Mesenchymal stem cell (in vitro differentiated cells and primary cell): ENCODE measurements at regions not wholly inside any gene's neighbourhood (a gene's known extent, or its start where the extent isn't known, plus 50 kb on each side); places are given as distances from the start of the nearest gene placed in this dataset.

ENCODE experiments used
- DNase-seq: peaks from one replicate; pipeline ENCODE4 v3.0.0-alpha.2; 2013
- H2AFZ ChIP-seq: one replicate; pipeline ENCODE4 v1.6.1; 2013; ENCODE audit warnings: low read depth, mild to moderate bottlenecking, control low read depth, inconsistent platforms, low read length, moderate library complexity
- H2AK5ac ChIP-seq: 2 replicates; pipeline ENCODE4 v1.6.1; 2013; ENCODE audit warnings: low read length, moderate library complexity, mild to moderate bottlenecking, inconsistent platforms; ENCODE audit not compliant: severe bottlenecking
- H2BK120ac ChIP-seq: one replicate; pipeline ENCODE4 v1.6.1; 2013; ENCODE audit warnings: low read depth, mild to moderate bottlenecking, inconsistent platforms, low read length, moderate library complexity
- H2BK12ac ChIP-seq, 2 experiments: one replicate each; pipeline ENCODE4 v1.6.1; 2013; ENCODE audit warnings: inconsistent platforms in 2 of 2, low read length in 2 of 2, mild to moderate bottlenecking in 2 of 2, moderate library complexity in 2 of 2, control low read depth in 1 of 2
- H2BK15ac ChIP-seq: one replicate; pipeline ENCODE4 v1.6.1; 2013; ENCODE audit warnings: mild to moderate bottlenecking, low read depth, inconsistent platforms; ENCODE audit not compliant: poor library complexity, severe bottlenecking
- H2BK5ac ChIP-seq: 2 replicates; pipeline ENCODE4 v1.6.1; 2013; ENCODE audit warnings: low read depth, mild to moderate bottlenecking, low read length, control low read depth, inconsistent platforms; ENCODE audit not compliant: poor library complexity, severe bottlenecking
- H3K14ac ChIP-seq, 2 experiments: one replicate each; pipeline ENCODE4 v1.6.1; 2013; ENCODE audit warnings: inconsistent platforms in 2 of 2, low read length in 2 of 2, control low read depth in 1 of 2, mild to moderate bottlenecking in 1 of 2, moderate library complexity in 1 of 2
- H3K18ac ChIP-seq, 2 experiments: one replicate each; pipeline ENCODE4 v1.6.1; 2013; ENCODE audit warnings: inconsistent platforms in 2 of 2, low read length in 2 of 2, control low read depth in 1 of 2, low read depth in 1 of 2, mild to moderate bottlenecking in 1 of 2
- H3K23ac ChIP-seq, 2 experiments: one replicate each; pipeline ENCODE4 v1.6.1; 2013; ENCODE audit warnings: inconsistent platforms in 2 of 2, low read length in 2 of 2, mild to moderate bottlenecking in 2 of 2, moderate library complexity in 2 of 2, control low read depth in 1 of 2
- H3K27ac ChIP-seq: 2 replicates; pipeline ENCODE4 v1.5.1; 2013; ENCODE audit warnings: mild to moderate bottlenecking, moderate library complexity, low read length, control low read depth, inconsistent platforms; ENCODE audit not compliant: poor library complexity, severe bottlenecking
- H3K27me3 ChIP-seq, 2 experiments: 2 replicates each; pipeline versions ENCODE4 v1.6.1 to v1.7.0; 2013; ENCODE audit warnings: low read length in 2 of 2, mild to moderate bottlenecking in 2 of 2, moderate library complexity in 2 of 2, control low read depth in 1 of 2, inconsistent platforms in 1 of 2; ENCODE audit not compliant: control insufficient read depth in 1 of 2, insufficient read depth in 1 of 2
- H3K36me3 ChIP-seq, 2 experiments: 2 replicates each; pipeline versions ENCODE4 v1.6.1 to v1.7.0; 2013; ENCODE audit warnings: low read length in 2 of 2, control low read depth in 1 of 2, inconsistent platforms in 1 of 2, low read depth in 1 of 2, mild to moderate bottlenecking in 1 of 2; ENCODE audit not compliant: insufficient read depth in 2 of 2, control insufficient read depth in 1 of 2
- H3K4ac ChIP-seq, 2 experiments: one replicate each; pipeline ENCODE4 v1.6.1; 2013; ENCODE audit warnings: inconsistent platforms in 2 of 2, low read length in 2 of 2, mild to moderate bottlenecking in 2 of 2, moderate library complexity in 2 of 2, control low read depth in 1 of 2, low read depth in 1 of 2
- H3K4me1 ChIP-seq: 2 replicates; pipeline ENCODE4 v1.6.1; 2013; ENCODE audit warnings: low read depth, low read length, control low read depth; ENCODE audit not compliant: control insufficient read depth, insufficient read depth
- H3K4me2 ChIP-seq: 2 replicates; pipeline ENCODE4 v1.6.1; 2013; ENCODE audit warnings: low read length, mild to moderate bottlenecking, inconsistent platforms; ENCODE audit not compliant: poor library complexity, severe bottlenecking
- H3K4me3 ChIP-seq, 2 experiments: 2 replicates each; pipeline versions ENCODE4 v1.5.1 to v1.7.0; 2013; ENCODE audit warnings: low read length in 2 of 2, mild to moderate bottlenecking in 2 of 2, control low read depth in 1 of 2, low read depth in 1 of 2; ENCODE audit not compliant: insufficient read depth in 1 of 2
- H3K79me1 ChIP-seq: replicated peaks from 2 replicates; pipeline ENCODE4 v1.6.1; 2013; ENCODE audit warnings: mild to moderate bottlenecking, control low read depth, low read length, inconsistent platforms; ENCODE audit not compliant: poor library complexity, severe bottlenecking
- H3K9ac ChIP-seq: 2 replicates; pipeline ENCODE4 v1.7.0; 2013; ENCODE audit warnings: mild to moderate bottlenecking, low read length, moderate library complexity
- H3K9me3 ChIP-seq: 2 replicates; pipeline ENCODE4 v1.7.0; 2013; ENCODE audit warnings: mild to moderate bottlenecking, low read length; ENCODE audit not compliant: control insufficient read depth
- H4K8ac ChIP-seq: one replicate; pipeline ENCODE4 v1.6.1; 2013; ENCODE audit warnings: inconsistent platforms, mild to moderate bottlenecking, low read length, moderate library complexity
- H4K91ac ChIP-seq: one replicate; pipeline ENCODE4 v1.6.1; 2013; ENCODE audit warnings: mild to moderate bottlenecking, low read length, inconsistent platforms
- WGBS: methylation state at CpG from one replicate; pipeline ENCODE4 v1.1.7; 2013; ENCODE audit warnings: mixed read lengths; 5-methylcytosine and 5-hydroxymethylcytosine counted together

- H3K4me1 ChIP-seq, result no peaks in the 10 kb centered on the region
- 48% methylated on average over 2 of the region's 3 CpGs for WGBS
- no peak overlapping the region for H2BK120ac ChIP-seq
- H3K18ac ChIP-seq, result no peak overlapping the region
- H3K36me3 ChIP-seq, result no peaks in the 10 kb centered on the region
- no peak overlapping the region for H3K27ac ChIP-seq
- no peak overlapping the region for H4K91ac ChIP-seq
- H3K4me2 ChIP-seq, result no peak overlapping the region
- H3K14ac ChIP-seq, result no peak overlapping the region
- H2BK12ac ChIP-seq, result no peak overlapping the region
- no peak overlapping the region for H2AK5ac ChIP-seq
- no peak overlapping the region for H3K4ac ChIP-seq
- H3K4me3 ChIP-seq, result no peak overlapping the region
- no peaks in the 10 kb centered on the region for H3K27me3 ChIP-seq
- no peak overlapping the region for H2BK5ac ChIP-seq
- no peak for DNase-seq
- H2BK15ac ChIP-seq, result no peak overlapping the region
- H3K23ac ChIP-seq, result no peak overlapping the region
- no peaks in the 10 kb centered on the region for H3K9me3 ChIP-seq
- H4K8ac ChIP-seq, result no peak overlapping the region
- no peaks in the 10 kb centered on the region for H3K79me1 ChIP-seq
- H2AFZ ChIP-seq, result no peak overlapping the region
- no peak overlapping the region for H3K9ac ChIP-seq
Observed at GRCh38 chr16:49216593-49216992, 65.0 kb downstream of the CBLN1 start.

- H3K4ac ChIP-seq, result no peak overlapping the region
- no peak overlapping the region for H3K9ac ChIP-seq
- no peak overlapping the region for H3K27ac ChIP-seq
- no peak overlapping the region for H3K4me2 ChIP-seq
- DNase-seq, result no peak
- no peaks in the 10 kb centered on the region for H3K79me1 ChIP-seq
- H3K9me3 ChIP-seq, result no peaks in the 10 kb centered on the region
- no peak overlapping the region for H2BK12ac ChIP-seq
- no peak overlapping the region for H4K8ac ChIP-seq
- no peak overlapping the region for H3K4me3 ChIP-seq
- 51% methylated on average over 4 of the region's 5 CpGs for whole genome bisulfite sequencing
- H3K18ac ChIP-seq, result no peak overlapping the region
- no peak overlapping the region for H3K23ac ChIP-seq
- H3K27me3 ChIP-seq, result no peaks in the 10 kb centered on the region
- no peak overlapping the region for H4K91ac ChIP-seq
- H3K14ac ChIP-seq, result no peak overlapping the region
- H2AFZ ChIP-seq, result no peak overlapping the region
- H3K36me3 ChIP-seq, result no peaks in the 10 kb centered on the region
- H2BK15ac ChIP-seq, result no peak overlapping the region
- no peak overlapping the region for H2BK120ac ChIP-seq
- no peak overlapping the region for H2AK5ac ChIP-seq
- no peaks in the 10 kb centered on the region for H3K4me1 ChIP-seq
- H2BK5ac ChIP-seq, result no peak overlapping the region
Observed at GRCh38 chr16:49213594-49213993, 68.0 kb downstream of the CBLN1 start.

- Histone ChIP-seq H3K4me2 (no peak overlapping the region), H3K9ac (no peak overlapping the region), H3K14ac (no peak overlapping the region), H3K9me3 (no peaks in the 10 kb centered on the region), H3K23ac (no peak overlapping the region), H3K27ac (no peak overlapping the region), H4K91ac (no peak overlapping the region), H3K4me3 (no peak overlapping the region), H3K4me1 (no peaks in the 10 kb centered on the region), H2AK5ac (no peak overlapping the region), H3K27me3 (no peaks in the 10 kb centered on the region), H2BK120ac (no peak overlapping the region), H4K8ac (no peak overlapping the region), H3K18ac (no peak overlapping the region), H3K4ac (no peak overlapping the region), H3K79me1 (no peaks in the 10 kb centered on the region), H3K36me3 (no peaks in the 10 kb centered on the region), H2BK5ac (no peak overlapping the region), H2AFZ (no peak overlapping the region), H2BK15ac (no peak overlapping the region), H2BK12ac (no peak overlapping the region)
- no peak for DNase-seq
- WGBS, result 87% methylated on average over 3 of the region's 4 CpGs
Observed at GRCh38 chr16:49204191-49204590, 77.4 kb downstream of the CBLN1 start.

GRCh38 chr16:49203361-49203760 is 78.3 kb downstream of the CBLN1 start:
- Histone ChIP-seq H3K4me1 (no peaks in the 10 kb centered on the region), H3K9me3 (no peaks in the 10 kb centered on the region), H2BK120ac (no peak overlapping the region), H2BK5ac (no peak overlapping the region), H3K4ac (no peak overlapping the region), H3K79me1 (no peaks in the 10 kb centered on the region), H3K18ac (no peak overlapping the region), H3K4me2 (no peak overlapping the region), H2BK12ac (no peak overlapping the region), H4K8ac (no peak overlapping the region), H3K23ac (no peak overlapping the region), H3K27ac (no peak overlapping the region), H3K4me3 (no peak overlapping the region), H4K91ac (no peak overlapping the region), H2BK15ac (no peak overlapping the region), H2AK5ac (no peak overlapping the region), H2AFZ (no peak overlapping the region), H3K9ac (no peak overlapping the region), H3K36me3 (no peaks in the 10 kb centered on the region), H3K14ac (no peak overlapping the region), H3K27me3 (no peaks in the 10 kb centered on the region)
- DNase-seq, result no peak
- 17% methylated on average over 3 of the region's 3 CpGs for WGBS
